ENCODE measurements at regions not wholly inside any gene's neighbourhood (a gene's known extent, or its start where the extent isn't known, plus 50 kb on each side); places are given as distances from the start of the nearest gene placed in this dataset.

- ATAC-seq: no peak
- no peak overlapping the region for H3K4me3 Mint-ChIP-seq
- no peaks in the 10 kb centered on the region for H3K9me3 Mint-ChIP-seq
- no peaks in the 10 kb centered on the region for H3K36me3 Mint-ChIP-seq (ENCODE audit: insufficient read depth)
- no peaks in the 10 kb centered on the region for H3K4me1 Mint-ChIP-seq (ENCODE audit: low read depth)
- no peaks in the 10 kb centered on the region for H3K27me3 Mint-ChIP-seq (ENCODE audit: low read depth)
- DNase-seq: no peak
Measured at GRCh38 chr9:13430368-13431221, 151.1 kb upstream of the MPDZ start.

DNA sequence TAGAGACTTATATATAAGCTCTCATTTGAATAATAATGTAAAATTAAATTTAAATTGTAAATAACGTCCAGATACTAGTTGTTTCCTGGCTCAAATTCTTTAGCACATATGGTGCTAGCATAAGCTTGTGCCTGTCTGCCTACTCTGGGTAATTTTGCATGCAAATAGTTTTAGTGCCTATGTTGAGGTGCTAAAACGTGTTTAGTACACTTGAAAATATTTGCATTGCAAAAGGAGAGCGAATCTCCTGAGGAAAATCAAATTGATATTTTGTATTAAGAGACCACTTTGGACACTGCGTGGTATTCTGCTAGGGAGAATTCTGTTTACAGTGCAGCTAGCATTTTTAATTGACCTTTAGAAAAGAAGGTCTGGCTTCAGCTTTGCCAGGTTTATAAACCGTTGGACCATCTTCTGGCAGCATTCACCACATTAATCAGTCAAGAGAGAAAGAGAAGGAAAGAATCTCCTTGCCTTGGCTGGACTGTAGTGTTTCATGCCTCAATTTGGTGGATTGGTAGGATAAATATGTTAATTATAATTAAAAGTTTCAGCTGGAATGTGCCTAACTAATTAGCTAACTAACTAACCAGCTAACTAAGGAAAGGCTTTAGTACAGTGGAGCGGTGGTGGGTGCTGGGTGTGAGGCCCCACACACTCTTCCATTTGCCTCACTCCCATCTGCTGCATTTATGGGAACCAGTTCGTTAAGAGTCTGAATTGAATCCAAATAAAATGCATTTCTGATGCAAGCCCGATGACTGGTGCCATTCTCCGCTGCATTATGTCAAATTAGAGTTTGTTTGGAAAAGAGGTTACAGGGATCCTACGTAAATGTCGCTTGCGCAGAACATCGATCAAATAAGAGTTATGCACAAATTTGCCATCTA lies 150.1 kb upstream of the MPDZ start:
- no peak overlapping the region for H3K4me3 Mint-ChIP-seq
- DNase-seq: no peak
- no peaks in the 10 kb centered on the region for H3K27me3 Mint-ChIP-seq (ENCODE audit: low read depth)
- no peaks in the 10 kb centered on the region for H3K4me1 Mint-ChIP-seq (ENCODE audit: low read depth)
- no peaks in the 10 kb centered on the region for H3K36me3 Mint-ChIP-seq (ENCODE audit: insufficient read depth)
- no peak for ATAC-seq
- no peaks in the 10 kb centered on the region for H3K9me3 Mint-ChIP-seq

DNA sequence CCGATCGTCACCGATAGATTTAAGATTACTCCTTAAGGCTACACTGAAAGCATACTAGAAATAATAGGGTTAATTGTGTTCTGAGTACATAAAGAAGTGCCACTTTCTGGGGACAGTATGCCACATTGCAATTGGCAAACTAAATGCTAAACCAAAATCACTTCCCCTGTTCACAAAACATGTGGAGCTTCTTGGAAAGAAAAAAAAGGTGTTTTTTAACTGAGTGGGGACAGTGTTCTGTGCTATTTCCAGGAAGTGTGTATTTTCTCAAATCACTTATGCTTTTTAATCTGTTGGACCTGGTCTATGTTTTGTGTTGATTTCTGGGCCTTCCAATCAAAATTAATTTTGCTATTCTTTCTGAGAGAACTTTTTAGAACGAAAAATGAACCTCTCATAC lies 149.3 kb upstream of the MPDZ start:
- Mint-ChIP-seq H3K36me3 (ENCODE audit: insufficient read depth) (no peaks in the 10 kb centered on the region), H3K9me3 (no peaks in the 10 kb centered on the region), H3K4me3 (no peak overlapping the region), H3K27me3 (ENCODE audit: low read depth) (no peaks in the 10 kb centered on the region), H3K4me1 (ENCODE audit: low read depth) (no peaks in the 10 kb centered on the region)
- no peak for DNase-seq
- no peak for ATAC-seq

- no peaks in the 10 kb centered on the region for H3K9me3 Mint-ChIP-seq
- H3K36me3 Mint-ChIP-seq (ENCODE audit: insufficient read depth): no peaks in the 10 kb centered on the region
- H3K4me3 Mint-ChIP-seq: no peak overlapping the region
- H3K27me3 Mint-ChIP-seq (ENCODE audit: low read depth): no peaks in the 10 kb centered on the region
- no peaks in the 10 kb centered on the region for H3K4me1 Mint-ChIP-seq (ENCODE audit: low read depth)
- no peak for ATAC-seq
- no peak for DNase-seq
Measured at GRCh38 chr9:13427587-13427986, 148.1 kb upstream of the MPDZ start.

DNA sequence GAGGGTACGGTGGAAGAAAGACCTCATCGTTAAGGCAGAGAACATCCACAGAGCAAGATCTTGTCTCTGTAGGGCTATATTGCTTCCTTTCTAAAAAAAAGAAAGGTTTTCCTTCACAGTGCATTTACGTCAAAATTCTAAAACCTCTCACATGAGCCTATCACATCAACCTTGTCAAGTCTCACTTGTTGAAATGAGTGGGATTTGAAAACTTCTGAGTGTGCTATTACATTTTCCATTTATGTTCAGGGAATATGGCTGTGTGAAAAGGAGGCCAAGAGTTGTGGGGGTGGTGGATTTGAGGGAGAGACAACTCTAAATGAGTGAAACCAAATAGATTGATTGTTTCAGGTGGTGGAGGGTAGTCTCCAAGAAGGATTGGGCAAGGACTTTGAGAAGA lies 147.1 kb upstream of the MPDZ start:
- Mint-ChIP-seq H3K4me3 (no peak overlapping the region), H3K36me3 (ENCODE audit: insufficient read depth) (no peaks in the 10 kb centered on the region), H3K4me1 (ENCODE audit: low read depth) (no peaks in the 10 kb centered on the region), H3K9me3 (no peaks in the 10 kb centered on the region), H3K27me3 (ENCODE audit: low read depth) (no peaks in the 10 kb centered on the region)
- ATAC-seq (no peak), DNase-seq (no peak)

DNA sequence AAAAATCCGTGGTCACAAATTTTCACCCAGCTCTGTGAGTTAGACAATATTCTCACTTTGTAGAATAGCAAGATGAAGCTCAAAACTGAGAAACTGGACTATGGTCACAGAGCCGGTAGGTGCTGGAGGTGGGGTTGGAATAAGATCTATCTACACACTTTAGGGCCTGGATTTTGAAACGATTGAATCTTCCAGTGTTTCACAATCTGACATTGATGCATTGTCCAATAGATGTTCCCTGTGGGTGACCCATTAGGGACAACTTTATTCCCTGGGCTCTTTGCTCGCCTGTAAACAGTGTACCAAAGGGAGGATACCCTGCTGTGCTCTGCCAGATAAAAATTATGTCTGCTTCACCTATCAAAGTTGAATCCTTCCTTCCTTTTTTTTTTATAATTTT lies 145.4 kb upstream of the MPDZ start:
- H3K9me3 Mint-ChIP-seq: no peaks in the 10 kb centered on the region
- no peak for DNase-seq
- no peaks in the 10 kb centered on the region for H3K27me3 Mint-ChIP-seq (ENCODE audit: low read depth)
- H3K4me3 Mint-ChIP-seq: no peak overlapping the region
- no peaks in the 10 kb centered on the region for H3K36me3 Mint-ChIP-seq (ENCODE audit: insufficient read depth)
- ATAC-seq: no peak
- no peaks in the 10 kb centered on the region for H3K4me1 Mint-ChIP-seq (ENCODE audit: low read depth)

DNA sequence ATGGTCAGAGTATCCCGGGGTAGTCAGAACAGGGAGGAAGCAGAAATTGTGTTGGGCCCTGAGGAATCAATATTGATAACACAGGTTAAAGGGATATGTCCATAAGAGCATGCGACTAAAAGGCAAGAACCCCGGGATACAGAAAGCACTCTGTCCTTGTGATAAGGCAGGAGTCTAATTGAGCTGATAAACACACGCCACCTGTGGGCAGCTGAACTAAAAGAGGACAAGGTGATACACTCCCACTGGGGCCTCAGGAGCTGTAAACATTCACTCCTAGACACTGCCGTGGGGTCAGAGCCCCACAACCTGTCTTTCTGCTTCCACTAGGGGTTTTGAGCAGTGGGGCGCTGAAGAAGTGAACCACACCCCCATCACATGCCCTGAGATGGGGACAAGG lies 144.7 kb upstream of the MPDZ start:
- no peaks in the 10 kb centered on the region for H3K27me3 Mint-ChIP-seq (ENCODE audit: low read depth)
- ATAC-seq (no peak), DNase-seq (no peak)
- no peaks in the 10 kb centered on the region for H3K4me1 Mint-ChIP-seq (ENCODE audit: low read depth)
- no peaks in the 10 kb centered on the region for H3K36me3 Mint-ChIP-seq (ENCODE audit: insufficient read depth)
- H3K9me3 Mint-ChIP-seq: no peaks in the 10 kb centered on the region
- H3K4me3 Mint-ChIP-seq: no peak overlapping the region

DNA sequence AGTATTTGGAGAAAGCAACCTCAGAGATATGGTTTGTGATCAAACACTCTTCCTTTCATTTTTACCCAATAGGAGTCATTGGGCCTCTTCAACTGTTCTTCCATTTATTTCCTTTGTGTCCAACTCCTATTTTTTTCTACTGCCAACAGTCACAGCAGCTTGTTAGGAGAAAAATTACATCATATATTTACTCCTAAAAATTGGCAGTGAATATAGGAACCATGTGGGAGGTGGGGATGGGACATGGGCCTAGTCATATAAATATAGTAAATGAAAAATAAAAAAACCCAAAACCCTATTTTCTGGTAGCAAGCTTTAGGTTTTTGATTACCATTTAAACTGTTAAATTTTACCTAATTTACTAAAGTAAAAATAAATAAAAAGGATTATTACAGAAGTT lies 134.9 kb upstream of the MPDZ start:
- no peaks in the 10 kb centered on the region for H3K27me3 Mint-ChIP-seq (ENCODE audit: low read depth)
- H3K4me3 Mint-ChIP-seq: no peak overlapping the region
- no peaks in the 10 kb centered on the region for H3K9me3 Mint-ChIP-seq
- H3K4me1 Mint-ChIP-seq (ENCODE audit: low read depth): no peaks in the 10 kb centered on the region
- DNase-seq: no peak
- ATAC-seq: no peak
- H3K36me3 Mint-ChIP-seq (ENCODE audit: insufficient read depth): no peaks in the 10 kb centered on the region

GRCh38 chr9:13412331-13412730 lies 132.8 kb upstream of the MPDZ start:
- Mint-ChIP-seq H3K4me1 (ENCODE audit: low read depth) (no peaks in the 10 kb centered on the region), H3K9me3 (no peaks in the 10 kb centered on the region), H3K4me3 (no peak overlapping the region), H3K36me3 (ENCODE audit: insufficient read depth) (no peaks in the 10 kb centered on the region), H3K27me3 (ENCODE audit: low read depth) (no peaks in the 10 kb centered on the region)
- ATAC-seq (no peak), DNase-seq (no peak)

DNA sequence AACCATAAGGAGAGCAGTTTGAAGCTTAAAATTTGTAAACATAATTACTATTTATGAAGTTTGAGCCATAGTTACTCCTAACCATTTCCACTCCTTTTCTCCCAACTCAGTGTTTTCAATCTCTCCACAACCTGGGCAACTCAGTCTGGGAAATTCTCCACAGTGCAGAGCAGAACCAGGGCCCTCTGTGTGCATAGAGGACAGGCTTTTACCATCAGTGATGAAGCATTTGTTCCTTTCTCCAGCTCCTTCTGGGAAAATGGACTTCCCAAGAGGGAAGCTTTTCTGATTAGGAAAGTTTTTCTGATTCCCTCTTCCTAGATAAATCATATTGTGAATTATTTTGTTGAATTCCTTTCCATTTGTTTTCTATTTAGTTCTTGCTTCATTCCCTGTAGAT lies 132.3 kb upstream of the MPDZ start:
- ATAC-seq (no peak), DNase-seq (no peak)
- H3K27me3 Mint-ChIP-seq (ENCODE audit: low read depth): no peaks in the 10 kb centered on the region
- no peaks in the 10 kb centered on the region for H3K36me3 Mint-ChIP-seq (ENCODE audit: insufficient read depth)
- no peaks in the 10 kb centered on the region for H3K9me3 Mint-ChIP-seq
- H3K4me1 Mint-ChIP-seq (ENCODE audit: low read depth): no peaks in the 10 kb centered on the region
- no peak overlapping the region for H3K4me3 Mint-ChIP-seq

DNA sequence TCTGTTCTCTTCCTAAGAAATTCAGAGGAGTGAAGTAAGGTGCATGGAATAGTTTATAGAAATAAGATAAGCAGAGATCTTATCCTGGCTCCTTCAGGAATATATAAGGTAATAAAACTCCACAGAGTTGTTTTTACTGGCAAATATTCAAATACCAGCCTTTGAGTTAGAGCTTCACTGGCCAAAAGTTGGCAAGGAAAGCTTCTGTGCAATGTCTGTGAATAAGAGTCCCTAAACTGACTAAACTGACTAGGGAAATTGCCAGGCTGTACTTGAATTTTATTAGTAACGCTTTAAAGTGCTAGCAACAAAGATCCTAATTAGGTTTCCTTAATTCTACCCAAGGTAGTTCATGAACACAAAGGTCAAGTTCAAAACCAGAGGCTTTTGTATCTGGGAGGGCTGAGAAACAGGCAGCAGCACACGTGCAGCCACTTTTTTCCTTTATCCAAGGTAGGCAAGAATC lies 131.1 kb upstream of the MPDZ start:
- H3K27me3 Mint-ChIP-seq (ENCODE audit: low read depth): no peaks in the 10 kb centered on the region
- H3K9me3 Mint-ChIP-seq: no peaks in the 10 kb centered on the region
- H3K4me3 Mint-ChIP-seq: no peak overlapping the region
- no peaks in the 10 kb centered on the region for H3K36me3 Mint-ChIP-seq (ENCODE audit: insufficient read depth)
- DNase-seq (no peak), ATAC-seq (no peak)
- no peaks in the 10 kb centered on the region for H3K4me1 Mint-ChIP-seq (ENCODE audit: low read depth)

DNA sequence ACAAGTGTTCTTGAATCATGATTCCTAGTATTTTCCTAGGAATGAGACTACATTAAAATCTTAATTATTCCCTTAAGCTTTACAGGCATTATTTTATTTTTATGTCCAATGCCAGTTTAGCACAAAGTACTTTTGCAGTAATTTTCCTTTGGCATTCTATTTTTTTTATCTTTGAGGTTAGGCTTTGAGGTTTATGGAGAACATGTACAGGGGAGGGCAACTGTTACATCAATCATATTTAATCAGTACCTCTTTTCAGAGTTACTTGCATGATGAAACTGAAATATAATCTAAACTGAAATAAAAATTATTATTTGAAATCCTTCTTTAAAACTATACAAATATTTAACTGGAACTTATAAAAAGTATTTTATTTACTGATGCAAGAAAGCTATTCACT lies 118.2 kb upstream of the MPDZ start:
- H3K4me3 Mint-ChIP-seq: no peak overlapping the region
- no peaks in the 10 kb centered on the region for H3K27me3 Mint-ChIP-seq (ENCODE audit: low read depth)
- H3K36me3 Mint-ChIP-seq (ENCODE audit: insufficient read depth): no peaks in the 10 kb centered on the region
- no peaks in the 10 kb centered on the region for H3K4me1 Mint-ChIP-seq (ENCODE audit: low read depth)
- H3K9me3 Mint-ChIP-seq: no peaks in the 10 kb centered on the region
- ATAC-seq: no peak
- DNase-seq: no peak

DNA sequence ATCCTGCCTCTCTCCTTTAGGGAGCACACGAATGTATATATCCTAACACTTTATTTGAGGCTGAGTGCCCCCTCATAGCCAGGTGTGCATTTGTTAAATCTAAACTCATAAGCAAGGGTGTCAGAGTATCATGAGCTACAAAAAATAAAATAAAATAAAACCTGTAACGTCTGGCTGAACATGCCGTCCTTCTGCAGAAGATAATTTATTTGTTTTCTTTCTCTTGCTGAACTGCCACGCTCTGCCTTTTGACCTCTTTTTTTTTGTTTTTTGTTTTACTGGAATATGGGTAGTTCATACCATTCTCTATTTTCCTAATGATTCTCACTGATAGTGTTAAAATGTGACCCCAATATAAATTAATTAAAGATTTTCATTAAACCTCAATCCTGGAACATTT lies 117.7 kb upstream of the MPDZ start:
- no peaks in the 10 kb centered on the region for H3K36me3 Mint-ChIP-seq (ENCODE audit: insufficient read depth)
- no peaks in the 10 kb centered on the region for H3K27me3 Mint-ChIP-seq (ENCODE audit: low read depth)
- ATAC-seq (no peak), DNase-seq (no peak)
- no peaks in the 10 kb centered on the region for H3K4me1 Mint-ChIP-seq (ENCODE audit: low read depth)
- no peak overlapping the region for H3K4me3 Mint-ChIP-seq
- no peaks in the 10 kb centered on the region for H3K9me3 Mint-ChIP-seq

DNA sequence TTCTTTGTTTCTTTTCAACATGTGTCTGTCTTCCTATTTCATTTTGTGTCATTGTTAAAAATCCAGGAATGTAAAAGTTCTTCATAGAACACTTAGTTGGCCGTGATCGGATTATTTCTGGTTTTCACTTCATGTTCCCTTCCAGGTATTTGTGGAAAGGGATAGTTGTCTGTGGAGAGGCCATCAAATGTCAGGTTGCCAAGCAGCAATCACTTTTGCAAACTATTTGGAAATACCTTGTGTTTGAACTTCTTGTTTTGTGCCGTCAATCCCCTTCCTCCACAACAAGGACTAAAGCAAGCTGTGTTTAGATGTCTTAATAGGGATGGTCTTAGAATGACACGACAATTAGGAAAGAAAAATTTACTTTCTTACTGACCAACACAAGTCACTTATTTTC lies 116.9 kb upstream of the MPDZ start:
- ATAC-seq: no peak
- H3K4me1 Mint-ChIP-seq (ENCODE audit: low read depth): no peaks in the 10 kb centered on the region

GRCh38 chr9:13395156-13395555 lies 115.7 kb upstream of the MPDZ start:
- Mint-ChIP-seq H3K4me1 (ENCODE audit: low read depth) (no peaks in the 10 kb centered on the region), H3K27me3 (ENCODE audit: low read depth) (no peaks in the 10 kb centered on the region), H3K9me3 (peaks cover 2% of the 10 kb centered on the region), H3K4me3 (no peak overlapping the region), H3K36me3 (ENCODE audit: insufficient read depth) (no peaks in the 10 kb centered on the region)
- no peak for DNase-seq
- no peak for ATAC-seq

More for the DNA sequence above, 116.9 kb upstream of the MPDZ start:
- no peaks in the 10 kb centered on the region for H3K27me3 Mint-ChIP-seq (ENCODE audit: low read depth)
- no peak overlapping the region for H3K4me3 Mint-ChIP-seq
- H3K36me3 Mint-ChIP-seq (ENCODE audit: insufficient read depth): no peaks in the 10 kb centered on the region
- no peaks in the 10 kb centered on the region for H3K9me3 Mint-ChIP-seq
- DNase-seq: no peak

Measured in activated T-cell treated with anti-CD3 and anti-CD28 coated beads, Interleukin-2, amount 50 U/mL, for 4 hours (primary cell).